WERI-Rb-1 (cell line): ENCODE measurements at regions not wholly inside any gene's neighbourhood (a gene's known extent, or its start where the extent isn't known, plus 50 kb on each side); places are given as distances from the start of the nearest gene placed in this dataset.
A peak's percentile ranks its signal among the peaks of the same experiment; 100 is the strongest.

ENCODE experiments used
- DNase-seq: peaks from one replicate; pipeline ENCODE4 v3.0.0-alpha.2; 2020
- H3K27ac ChIP-seq: fragments of 250-450 bp; sonication (Bioruptor Pico); 2 replicates; pipeline ENCODE4 v1.5.1; 2020; ENCODE audit warnings: mild to moderate bottlenecking, moderate library complexity
- H3K27me3 ChIP-seq: fragments of 250-450 bp; sonication (Bioruptor Pico); 2 replicates; pipeline ENCODE4 v1.5.1; 2021; ENCODE audit warnings: mild to moderate bottlenecking, low read depth, moderate library complexity; ENCODE audit not compliant: insufficient read depth, severe bottlenecking
- H3K36me3 ChIP-seq: fragments of 250-450 bp; sonication (Bioruptor Pico); 2 replicates; pipeline ENCODE4 v1.5.1; 2020; ENCODE audit warnings: mild to moderate bottlenecking, moderate library complexity
- H3K4me3 ChIP-seq: 2 replicates; pipeline ENCODE4 v1.5.1; 2011; ENCODE audit warnings: low read depth, mild to moderate bottlenecking, control low read depth, low read length
- H3K9me3 ChIP-seq: fragments of 250-450 bp; sonication (Bioruptor Pico); 2 replicates; pipeline ENCODE4 v1.5.1; 2021; ENCODE audit warnings: mild to moderate bottlenecking, moderate library complexity; ENCODE audit not compliant: severe bottlenecking
- CTCF ChIP-seq: IDR thresholded peaks from 2 replicates; pipeline ENCODE4 v1.5.1; 2011; ENCODE audit warnings: low read depth, mild to moderate bottlenecking, control low read depth, inconsistent platforms, low read length

GRCh38 chr9:82499337-82499736, 510.8 kb downstream of the SPATA31D1 start:
- DNase-seq: no peak

GRCh38 chr9:82504620-82505019, 516.0 kb downstream of the SPATA31D1 start:
- H3K27ac ChIP-seq: no peak overlapping the region
- no peaks in the 10 kb centered on the region for H3K27me3 ChIP-seq
- H3K9me3 ChIP-seq: peaks cover 6% of the 10 kb centered on the region
- H3K36me3 ChIP-seq: no peaks in the 10 kb centered on the region
- no peak for TF ChIP-seq CTCF
- no peak overlapping the region for H3K4me3 ChIP-seq
- no peak for DNase-seq

More at GRCh38 chr9:82499337-82499736, 510.8 kb downstream of the SPATA31D1 start:
- Histone ChIP-seq H3K4me3 (no peak overlapping the region), H3K36me3 (no peaks in the 10 kb centered on the region), H3K27me3 (no peaks in the 10 kb centered on the region), H3K9me3 (peaks cover 4% of the 10 kb centered on the region), H3K27ac (peak overlapping the region; percentile 52)
- no peak for TF ChIP-seq CTCF

- Histone ChIP-seq H3K9me3 (no peaks in the 10 kb centered on the region), H3K27me3 (no peaks in the 10 kb centered on the region), H3K36me3 (no peaks in the 10 kb centered on the region), H3K27ac (peak overlapping the region; percentile 25; the same call in 1 of the 2 replicates), H3K4me3 (no peak overlapping the region)
- peak; percentile 74 for DNase-seq
- no peak for TF ChIP-seq CTCF
These were observed 523.1 kb downstream of the SPATA31D1 start for GRCh38 chr9:82511626-82512025.

- Histone ChIP-seq H3K9me3 (no peaks in the 10 kb centered on the region), H3K27me3 (no peaks in the 10 kb centered on the region), H3K36me3 (no peaks in the 10 kb centered on the region), H3K27ac (no peak overlapping the region), H3K4me3 (no peak overlapping the region)
- no peak for TF ChIP-seq CTCF
- no peak for DNase-seq
These were observed 524.2 kb downstream of the SPATA31D1 start for GRCh38 chr9:82512728-82513127.

- Histone ChIP-seq H3K36me3 (no peaks in the 10 kb centered on the region), H3K9me3 (no peaks in the 10 kb centered on the region), H3K27me3 (no peaks in the 10 kb centered on the region), H3K4me3 (no peak overlapping the region), H3K27ac (no peak overlapping the region)
- no peak for TF ChIP-seq CTCF
- no peak for DNase-seq
These were observed 524.7 kb downstream of the SPATA31D1 start for GRCh38 chr9:82513242-82513751.
